Cardiac fibroblast (primary cell): ENCODE measurements at regions not wholly inside any gene's neighbourhood (a gene's known extent, or its start where the extent isn't known, plus 50 kb on each side); places are given as distances from the start of the nearest gene placed in this dataset.
A peak's percentile ranks its signal among the peaks of the same experiment; 100 is the strongest.
"Not testable (repeated sequence)": the region's sequence is repeated elsewhere in the genome, so short reads cannot be mapped to it uniquely, and the experiment has no call there.

ENCODE experiments used
- DNase-seq, 2 donors: peaks; one replicate each; pipeline versions ENCODE4 v3.0.0 to v3.0.0-alpha.2; 2010; ENCODE audit warnings: low read depth in 2 of 2
- H3K4me3 ChIP-seq, 2 donors: replicated peaks in 1 of 2; 1 replicate in 1 of 2; 2 replicates in 1 of 2; pipeline ENCODE4 v1.5.1; 2011; ENCODE audit warnings: low read depth in 2 of 2, low read length in 2 of 2, mild to moderate bottlenecking in 2 of 2, moderate library complexity in 1 of 2
- TF ChIP-seq, protein P1 (sequence below): IDR thresholded peaks from one replicate; pipeline ENCODE4 v1.5.1; 2011; ENCODE audit warnings: low read depth, mild to moderate bottlenecking, low read length, inconsistent platforms

DNA sequence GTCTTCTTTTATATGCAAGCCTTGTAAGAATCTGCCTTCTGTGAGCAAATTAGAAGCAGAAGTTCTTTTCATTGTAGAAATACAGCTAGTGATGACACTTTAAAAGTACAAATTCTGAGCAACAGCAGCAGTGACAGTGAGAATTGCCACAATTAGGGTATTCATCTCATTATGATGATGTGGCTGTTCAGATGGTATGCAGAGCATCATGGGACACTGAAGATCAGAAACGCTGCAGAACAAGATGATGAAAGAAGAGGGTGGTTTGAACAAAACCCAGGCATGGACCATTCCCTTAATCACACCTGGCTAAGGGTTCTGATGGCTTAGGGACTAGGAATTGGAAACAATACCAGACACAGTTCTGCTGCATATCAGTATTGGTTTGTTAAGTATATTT is 312.7 kb upstream of the TBX18 start:
- TF ChIP-seq, protein P1, sequence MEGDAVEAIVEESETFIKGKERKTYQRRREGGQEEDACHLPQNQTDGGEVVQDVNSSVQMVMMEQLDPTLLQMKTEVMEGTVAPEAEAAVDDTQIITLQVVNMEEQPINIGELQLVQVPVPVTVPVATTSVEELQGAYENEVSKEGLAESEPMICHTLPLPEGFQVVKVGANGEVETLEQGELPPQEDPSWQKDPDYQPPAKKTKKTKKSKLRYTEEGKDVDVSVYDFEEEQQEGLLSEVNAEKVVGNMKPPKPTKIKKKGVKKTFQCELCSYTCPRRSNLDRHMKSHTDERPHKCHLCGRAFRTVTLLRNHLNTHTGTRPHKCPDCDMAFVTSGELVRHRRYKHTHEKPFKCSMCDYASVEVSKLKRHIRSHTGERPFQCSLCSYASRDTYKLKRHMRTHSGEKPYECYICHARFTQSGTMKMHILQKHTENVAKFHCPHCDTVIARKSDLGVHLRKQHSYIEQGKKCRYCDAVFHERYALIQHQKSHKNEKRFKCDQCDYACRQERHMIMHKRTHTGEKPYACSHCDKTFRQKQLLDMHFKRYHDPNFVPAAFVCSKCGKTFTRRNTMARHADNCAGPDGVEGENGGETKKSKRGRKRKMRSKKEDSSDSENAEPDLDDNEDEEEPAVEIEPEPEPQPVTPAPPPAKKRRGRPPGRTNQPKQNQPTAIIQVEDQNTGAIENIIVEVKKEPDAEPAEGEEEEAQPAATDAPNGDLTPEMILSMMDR = no peak
- no peak for DNase-seq
- no peak overlapping the region for H3K4me3 ChIP-seq

DNA sequence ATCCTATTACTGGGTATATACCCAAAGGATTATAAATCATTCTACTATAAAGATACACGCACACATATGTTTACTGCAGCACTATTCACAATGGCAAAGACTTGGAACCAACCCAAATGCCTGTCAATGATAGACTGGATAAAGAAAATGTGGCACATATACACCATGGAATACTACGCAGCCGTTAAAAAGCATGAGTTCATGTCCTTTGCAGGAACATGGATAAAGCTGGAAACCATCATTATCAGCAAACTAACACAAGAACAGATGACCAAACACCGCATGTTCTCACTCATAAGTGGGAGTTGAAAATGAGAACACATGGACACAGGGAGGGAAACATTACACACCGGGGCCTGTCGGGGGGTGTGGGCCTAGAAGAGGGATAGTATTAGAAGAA is 307.4 kb upstream of the TBX18 start:
- not testable (repeated sequence) for H3K4me3 ChIP-seq, DNase-seq

DNA sequence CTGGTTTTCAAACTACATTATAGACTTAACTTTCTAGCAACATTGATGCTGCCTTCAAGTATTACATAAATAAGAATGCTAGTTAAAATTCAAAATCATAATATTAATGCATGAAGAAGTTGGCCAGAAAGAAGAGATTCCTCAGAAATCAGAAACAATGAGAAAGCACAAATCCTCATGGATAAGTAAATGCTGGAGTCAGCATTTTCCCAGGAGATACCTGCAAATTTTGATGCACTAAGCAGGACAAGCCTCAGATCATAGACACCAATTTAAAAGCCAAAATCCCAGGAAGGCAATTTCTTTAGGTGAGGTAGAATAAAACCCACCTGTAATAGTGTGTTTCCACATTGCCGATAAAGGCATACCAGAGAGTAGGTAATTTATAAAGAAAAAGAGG is 305.2 kb upstream of the TBX18 start:
- TF ChIP-seq, protein P1 = no peak
- H3K4me3 ChIP-seq = no peak overlapping the region
- no peak for DNase-seq

DNA sequence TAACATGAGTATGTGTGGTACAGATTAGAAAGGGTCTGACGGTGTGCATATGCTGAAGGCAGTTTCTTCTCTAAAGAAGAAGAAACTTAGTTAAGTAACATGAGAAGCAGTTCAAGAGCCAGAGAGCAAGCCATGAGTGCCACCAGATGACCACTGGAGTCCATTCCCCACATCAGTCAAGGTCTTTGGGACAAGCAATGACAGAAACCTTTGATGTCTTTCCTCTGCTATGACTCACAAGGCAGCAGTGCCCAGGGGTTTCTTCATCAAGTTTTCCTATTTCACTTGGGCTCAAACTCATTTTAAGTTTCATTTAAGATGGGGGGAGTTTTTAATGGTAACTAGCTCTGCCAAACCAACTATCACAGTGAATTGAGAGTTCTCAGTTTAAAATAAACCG is 303.8 kb upstream of the TBX18 start:
- TF ChIP-seq, protein P1 = no peak
- peak in 1 of 2 donors; percentile 12 for DNase-seq
- H3K4me3 ChIP-seq = no peak overlapping the region

DNA sequence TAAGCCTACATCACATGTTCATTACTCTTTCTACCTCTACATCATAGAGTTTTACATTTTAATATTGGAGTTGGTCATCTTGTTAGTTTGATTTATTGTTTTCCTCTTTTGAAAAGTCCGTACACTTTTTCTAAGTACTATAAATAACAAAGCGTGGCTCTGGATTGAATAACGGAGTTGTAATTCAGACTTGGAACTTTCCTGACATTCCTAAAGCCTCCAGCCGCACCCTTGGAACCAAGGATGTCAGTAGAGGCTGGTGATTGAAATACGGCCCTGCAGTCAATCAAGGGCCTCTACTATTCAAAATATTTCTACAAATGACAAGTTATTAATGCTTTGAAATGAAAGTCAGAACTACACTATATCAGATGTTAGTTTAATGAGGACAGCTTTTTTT is 301.9 kb upstream of the TBX18 start:
- no peak for DNase-seq
- no peak overlapping the region for H3K4me3 ChIP-seq
- TF ChIP-seq, protein P1 = no peak

DNA sequence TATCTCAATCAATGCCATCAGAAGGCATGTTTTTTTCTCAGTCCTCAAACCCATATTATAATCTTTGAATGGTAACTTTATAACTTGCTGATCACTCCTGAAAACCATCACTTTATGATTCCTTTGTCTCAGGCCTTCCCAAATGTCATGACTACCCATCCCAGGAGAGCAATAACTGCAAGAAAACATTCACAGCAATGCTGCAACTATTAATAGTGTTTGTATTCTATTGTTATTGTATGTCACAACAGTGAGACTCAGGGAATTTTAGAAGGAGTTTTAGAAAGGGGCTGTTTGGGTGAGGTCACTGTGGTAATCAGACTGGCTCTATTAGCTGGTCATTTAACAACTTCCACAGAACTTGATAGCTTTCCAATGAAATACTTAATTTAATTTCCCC is 301.4 kb upstream of the TBX18 start:
- H3K4me3 ChIP-seq = no peak overlapping the region
- TF ChIP-seq, protein P1 = no peak
- DNase-seq = peak in 1 of 2 donors; percentile 60

DNA sequence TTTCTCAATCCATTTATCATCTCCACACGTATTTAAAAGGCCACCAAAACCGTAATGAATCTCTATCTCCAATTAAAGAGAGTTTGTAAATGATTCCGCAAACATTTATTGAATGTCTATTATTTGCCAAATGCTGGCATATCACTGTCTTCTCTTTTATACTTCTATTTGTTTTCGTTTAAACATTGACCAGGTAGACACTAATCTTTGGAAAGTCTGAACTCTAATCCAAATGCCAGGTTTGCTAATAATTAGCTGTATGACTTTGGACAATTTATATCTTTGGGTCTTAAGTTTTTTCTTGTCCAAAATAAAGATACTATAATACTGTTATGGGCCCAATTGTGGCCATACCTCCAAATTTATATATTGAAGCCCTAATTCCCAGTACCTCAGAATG is 299.2 kb upstream of the TBX18 start:
- TF ChIP-seq, protein P1 = no peak
- H3K4me3 ChIP-seq = no peak overlapping the region

DNA sequence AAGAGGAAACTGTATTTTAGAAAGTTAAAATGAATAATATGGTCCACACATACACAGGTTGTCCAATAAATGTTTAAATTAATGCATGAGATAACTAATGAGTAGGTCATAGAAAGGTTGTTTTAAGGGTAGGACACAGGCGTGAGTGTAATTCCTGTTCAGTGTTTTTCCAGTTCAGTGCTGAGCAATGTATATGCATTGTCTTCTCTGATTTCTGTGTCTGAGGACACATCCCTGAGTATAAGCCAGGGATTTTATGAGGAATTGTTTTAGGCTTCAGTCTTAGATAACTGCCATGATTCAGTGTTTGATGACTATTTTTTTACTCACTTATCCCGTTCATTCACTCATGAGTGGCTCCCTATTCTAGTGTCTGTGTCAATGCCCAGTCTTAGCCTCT is 298.5 kb upstream of the TBX18 start:
- no peak for DNase-seq
- TF ChIP-seq, protein P1 = no peak
- no peak overlapping the region for H3K4me3 ChIP-seq

More for the DNA sequence above, 299.2 kb upstream of the TBX18 start:
- no peak for DNase-seq
